ENCODE measurements at regions not wholly inside any gene's neighbourhood (a gene's known extent, or its start where the extent isn't known, plus 50 kb on each side); places are given as distances from the start of the nearest gene placed in this dataset.

DNA sequence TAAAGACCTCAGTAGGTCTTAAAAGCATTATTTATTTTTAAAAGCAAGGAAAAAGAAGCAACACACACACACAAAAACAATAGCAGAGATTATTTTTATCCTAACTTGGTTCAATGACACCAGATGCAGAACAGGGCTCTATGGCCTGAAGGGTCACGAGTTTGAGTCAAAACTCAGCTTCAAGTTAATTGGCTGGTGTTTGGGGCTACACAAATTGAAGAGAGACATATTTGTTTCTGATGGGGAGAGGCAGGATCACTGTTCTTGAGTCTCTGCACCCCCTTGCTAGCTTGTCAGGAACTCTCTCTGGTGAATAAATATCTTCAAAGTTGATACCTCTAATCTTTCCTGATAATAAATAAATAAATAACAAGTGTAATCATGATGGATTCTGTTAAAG is 466.1 kb downstream of the PRKD1 start:
- ATAC-seq (ENCODE audit: low read depth) (no peak), DNase-seq (no peak)
- BruUV-seq (replicated peaks), result no TSS peak
- POLR2A ChIA-PET (ENCODE audit: unreplicated experiment), result no interaction called here
- Histone ChIP-seq H2AFZ (replicated peaks; ENCODE audit: low read length, poor library complexity) (no peak overlapping the region), H4K20me1 (ENCODE audit: insufficient read depth, low read length) (no peaks in the 10 kb centered on the region), H2BK5ac (ENCODE audit: low read depth, low read length, poor library complexity, severe bottlenecking) (no peak overlapping the region), H3K14ac (replicated peaks; ENCODE audit: low read depth, low read length) (no peak overlapping the region), H3K9me3 (ENCODE audit: control insufficient read depth, insufficient read depth, low read length) (no peaks in the 10 kb centered on the region), H3K4ac (ENCODE audit: low read depth, low read length) (no peak overlapping the region), H2BK120ac (ENCODE audit: low read depth, low read length) (no peak overlapping the region), H3K79me1 (ENCODE audit: low read depth in 1 of 2, low read length in 2 of 2) (no peaks in the 10 kb centered on the region), H3K56ac (ENCODE audit: extremely low read depth, insufficient read depth, low read length) (no peak overlapping the region), H3K23ac (ENCODE audit: low read depth, low read length) (no peak overlapping the region), H4K8ac (ENCODE audit: low read depth in 2 of 2, low read length in 2 of 2) (no peak overlapping the region), H3K9ac (ENCODE audit: low read depth, low read length) (no peak overlapping the region), H3K27ac (ENCODE audit: insufficient read depth, low read length) (no peak overlapping the region), H4K5ac (ENCODE audit: low read depth, low read length) (no peak overlapping the region), H3K9me1 (ENCODE audit: insufficient read depth, low read length) (no peaks in the 10 kb centered on the region), H3K4me1 (ENCODE audit: control insufficient read depth, insufficient read depth, low read length) (peaks cover 2% of the 10 kb centered on the region; the same call in 1 of the 2 replicates), H2AK9ac (replicated peaks; ENCODE audit: low read depth, low read length, poor library complexity) (no peak overlapping the region), H3K36me3 (ENCODE audit: control insufficient read depth, insufficient read depth, low read length) (no peaks in the 10 kb centered on the region), H2BK20ac (ENCODE audit: low read depth, low read length) (no peak overlapping the region), H3K18ac (ENCODE audit: low read depth, low read length) (no peak overlapping the region), H3K4me2 (ENCODE audit: low read depth, low read length) (no peak overlapping the region), H3K27me3 (ENCODE audit: control insufficient read depth, insufficient read depth, low read length) (no peaks in the 10 kb centered on the region), H2BK15ac (ENCODE audit: low read depth, low read length) (no peak overlapping the region), H3K4me3 (ENCODE audit: insufficient read depth, low read depth, low read length) (no peak overlapping the region), H2AK5ac (ENCODE audit: low read depth, low read length) (no peak overlapping the region), H4K91ac (ENCODE audit: insufficient read depth, low read depth, low read length) (no peak overlapping the region)
- TF ChIP-seq BHLHE40 (IDR thresholded peaks at IDR 0.05; ENCODE audit: low read depth, low read length), result no peak
- no peak for TF ChIP-seq RCOR1 (IDR thresholded peaks at IDR 0.05; ENCODE audit: insufficient replicate concordance, low read length)
- no peak for TF ChIP-seq POLR2A (IDR thresholded peaks at IDR 0.05; ENCODE audit: low read depth, low read length)
- TF ChIP-seq RAD21 (IDR thresholded peaks at IDR 0.05; ENCODE audit: low read length), result no peak
- no peak for TF ChIP-seq RFX5 (IDR thresholded peaks at IDR 0.05; ENCODE audit: low read depth, low read length)
- TF ChIP-seq CHD1 (IDR thresholded peaks at IDR 0.05; ENCODE audit: low read depth, low read length), result no peak
- TF ChIP-seq FOS (IDR thresholded peaks at IDR 0.05; ENCODE audit: low read depth, low read length), result no peak
- TF ChIP-seq MXI1 (IDR thresholded peaks at IDR 0.05; ENCODE audit: borderline replicate concordance, low read depth, low read length), result no peak
- no peak for TF ChIP-seq CEBPB (IDR thresholded peaks at IDR 0.05; ENCODE audit: low read depth, low read length)
- no peak for TF ChIP-seq MAZ (IDR thresholded peaks at IDR 0.05; ENCODE audit: borderline replicate concordance, low read depth, low read length)
- TF ChIP-seq, protein P1, sequence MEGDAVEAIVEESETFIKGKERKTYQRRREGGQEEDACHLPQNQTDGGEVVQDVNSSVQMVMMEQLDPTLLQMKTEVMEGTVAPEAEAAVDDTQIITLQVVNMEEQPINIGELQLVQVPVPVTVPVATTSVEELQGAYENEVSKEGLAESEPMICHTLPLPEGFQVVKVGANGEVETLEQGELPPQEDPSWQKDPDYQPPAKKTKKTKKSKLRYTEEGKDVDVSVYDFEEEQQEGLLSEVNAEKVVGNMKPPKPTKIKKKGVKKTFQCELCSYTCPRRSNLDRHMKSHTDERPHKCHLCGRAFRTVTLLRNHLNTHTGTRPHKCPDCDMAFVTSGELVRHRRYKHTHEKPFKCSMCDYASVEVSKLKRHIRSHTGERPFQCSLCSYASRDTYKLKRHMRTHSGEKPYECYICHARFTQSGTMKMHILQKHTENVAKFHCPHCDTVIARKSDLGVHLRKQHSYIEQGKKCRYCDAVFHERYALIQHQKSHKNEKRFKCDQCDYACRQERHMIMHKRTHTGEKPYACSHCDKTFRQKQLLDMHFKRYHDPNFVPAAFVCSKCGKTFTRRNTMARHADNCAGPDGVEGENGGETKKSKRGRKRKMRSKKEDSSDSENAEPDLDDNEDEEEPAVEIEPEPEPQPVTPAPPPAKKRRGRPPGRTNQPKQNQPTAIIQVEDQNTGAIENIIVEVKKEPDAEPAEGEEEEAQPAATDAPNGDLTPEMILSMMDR (conservative IDR thresholded peaks at IDR 0.05; ENCODE audit: low read depth, low read length), result no peak
- no peak for TF ChIP-seq SMC3 (IDR thresholded peaks at IDR 0.05; ENCODE audit: low read depth, low read length)
- TF ChIP-seq, protein P2, sequence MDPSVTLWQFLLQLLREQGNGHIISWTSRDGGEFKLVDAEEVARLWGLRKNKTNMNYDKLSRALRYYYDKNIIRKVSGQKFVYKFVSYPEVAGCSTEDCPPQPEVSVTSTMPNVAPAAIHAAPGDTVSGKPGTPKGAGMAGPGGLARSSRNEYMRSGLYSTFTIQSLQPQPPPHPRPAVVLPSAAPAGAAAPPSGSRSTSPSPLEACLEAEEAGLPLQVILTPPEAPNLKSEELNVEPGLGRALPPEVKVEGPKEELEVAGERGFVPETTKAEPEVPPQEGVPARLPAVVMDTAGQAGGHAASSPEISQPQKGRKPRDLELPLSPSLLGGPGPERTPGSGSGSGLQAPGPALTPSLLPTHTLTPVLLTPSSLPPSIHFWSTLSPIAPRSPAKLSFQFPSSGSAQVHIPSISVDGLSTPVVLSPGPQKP (IDR thresholded peaks at IDR 0.05; ENCODE audit: borderline replicate concordance, low read depth, low read length), result no peak
- no peak for TF ChIP-seq MAFK (IDR thresholded peaks at IDR 0.05; ENCODE audit: low read depth, low read length)
- TF ChIP-seq NFE2L2 (IDR thresholded peaks at IDR 0.05; ENCODE audit: low read depth, low read length), result no peak
- TF ChIP-seq, protein P3, sequence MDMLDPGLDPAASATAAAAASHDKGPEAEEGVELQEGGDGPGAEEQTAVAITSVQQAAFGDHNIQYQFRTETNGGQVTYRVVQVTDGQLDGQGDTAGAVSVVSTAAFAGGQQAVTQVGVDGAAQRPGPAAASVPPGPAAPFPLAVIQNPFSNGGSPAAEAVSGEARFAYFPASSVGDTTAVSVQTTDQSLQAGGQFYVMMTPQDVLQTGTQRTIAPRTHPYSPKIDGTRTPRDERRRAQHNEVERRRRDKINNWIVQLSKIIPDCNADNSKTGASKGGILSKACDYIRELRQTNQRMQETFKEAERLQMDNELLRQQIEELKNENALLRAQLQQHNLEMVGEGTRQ (IDR thresholded peaks at IDR 0.05; ENCODE audit: low read depth, low read length), result no peak
- in situ Hi-C loops (cut with MboI; ENCODE audit: low sequenced_read_pairs) (no loop called here), dilution Hi-C loops (cut with HindIII; ENCODE audit: low sequenced_read_pairs, unreplicated experiment) (no loop called here), intact Hi-C loops (cut with micrococcal nuclease) (loop anchor here (5.0 kb wide), 1 partner anchor 244 kb away; no protein-coding TSS in a partner anchor)
- no CpG with 5 or more reads among the region's 1 CpG for WGBS, 2 experiments (ENCODE audit: extremely low coverage in 2 of 2, insufficient read length in 1 of 2)
- CTCF ChIA-PET, result no interaction called here

All from IMR-90 (cell line).